ENCODE measurements at regions not wholly inside any gene's neighbourhood (a gene's known extent, or its start where the extent isn't known, plus 50 kb on each side); places are given as distances from the start of the nearest gene placed in this dataset.

GRCh38 chr3:141422961-141423582, 54.8 kb downstream of the ZBTB38 start:
- Histone ChIP-seq H3K27ac (no peak overlapping the region), H3K27me3 (no peaks in the 10 kb centered on the region), H3K9me3 (no peaks in the 10 kb centered on the region), H3K4me1 (ENCODE audit: insufficient read depth) (peaks cover 21% of the 10 kb centered on the region), H3K4me3 (no peak overlapping the region), H3K36me3 (no peaks in the 10 kb centered on the region)
- no peak for DNase-seq
- WGBS, 3 donors = 55 to 65% (median 56%) methylated on average over 6 of the region's 6 CpGs
- TF ChIP-seq CTCF (IDR thresholded peaks at IDR 0.05) (no peak), EP300 (IDR thresholded peaks at IDR 0.05) (no peak), POLR2A (IDR thresholded peaks at IDR 0.05) (no peak)
- intact Hi-C loops (cut with DNase I) = no loop called here

GRCh38 chr3:141425523-141426233, 57.4 kb downstream of the ZBTB38 start:
- peaks cover 22% of the 10 kb centered on the region for H3K4me1 ChIP-seq (ENCODE audit: insufficient read depth)
- 72 to 77% (median 75%) methylated on average over 6 of the region's 6 CpGs for WGBS, 3 donors
- no peak for TF ChIP-seq POLR2A (IDR thresholded peaks at IDR 0.05)
- TF ChIP-seq CTCF (IDR thresholded peaks at IDR 0.05) = no peak
- no peak for TF ChIP-seq EP300 (IDR thresholded peaks at IDR 0.05)

DNA sequence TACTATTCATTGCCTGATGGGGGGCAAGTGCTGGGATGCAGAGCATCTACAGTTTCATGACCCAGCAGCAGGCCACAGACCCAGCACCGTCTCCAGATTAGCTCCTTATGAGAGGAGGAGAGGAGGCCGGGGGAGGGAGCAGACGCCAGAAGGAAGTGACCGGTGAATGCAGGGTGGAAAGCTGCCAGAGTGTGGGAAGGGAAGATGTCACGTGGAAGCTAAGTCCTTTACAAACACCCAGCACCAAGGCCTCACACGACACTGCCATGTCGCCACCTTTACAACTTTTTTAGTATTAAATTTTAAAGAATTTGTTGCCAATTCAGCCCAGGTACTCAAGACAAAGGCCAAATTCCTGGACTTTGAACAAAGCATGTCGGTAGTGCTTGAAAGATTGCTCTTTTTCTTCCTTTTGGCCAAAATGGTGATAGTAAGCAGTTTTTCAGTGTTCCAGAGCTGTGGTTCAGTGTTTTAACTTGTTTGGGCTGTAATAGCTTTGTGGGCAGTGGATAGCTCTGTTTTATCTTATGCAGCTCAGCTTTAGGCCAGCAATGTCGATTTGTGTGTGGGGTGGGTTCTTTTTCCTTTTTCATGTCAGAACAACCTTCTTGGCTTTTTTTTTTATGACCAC, 58.2 kb downstream of the ZBTB38 start:
- intact Hi-C loops (cut with DNase I) = no loop called here
- peak; percentile 84 to 90 (median 87) for DNase-seq
- Histone ChIP-seq H3K36me3 (no peaks in the 10 kb centered on the region), H3K9me3 (no peaks in the 10 kb centered on the region), H3K27ac (peak overlapping the region in 1 of 2 donors; percentile 43), H3K4me3 (no peak overlapping the region), H3K4me1 (ENCODE audit: insufficient read depth) (peaks cover 22% of the 10 kb centered on the region), H3K27me3 (no peaks in the 10 kb centered on the region)
- no peak for TF ChIP-seq POLR2A (IDR thresholded peaks at IDR 0.05)
- TF ChIP-seq EP300 (IDR thresholded peaks at IDR 0.05) = no peak
- WGBS, 3 donors = 6 to 10% (median 6%) methylated on average over 9 of the region's 9 CpGs

More at GRCh38 chr3:141425523-141426233, 57.4 kb downstream of the ZBTB38 start:
- intact Hi-C loops (cut with DNase I) = no loop called here
- Histone ChIP-seq H3K4me3 (no peak overlapping the region), H3K36me3 (no peaks in the 10 kb centered on the region), H3K27ac (peak overlapping the region in 1 of 2 donors; percentile 43), H3K9me3 (no peaks in the 10 kb centered on the region), H3K27me3 (no peaks in the 10 kb centered on the region)
- no peak for DNase-seq

DNA sequence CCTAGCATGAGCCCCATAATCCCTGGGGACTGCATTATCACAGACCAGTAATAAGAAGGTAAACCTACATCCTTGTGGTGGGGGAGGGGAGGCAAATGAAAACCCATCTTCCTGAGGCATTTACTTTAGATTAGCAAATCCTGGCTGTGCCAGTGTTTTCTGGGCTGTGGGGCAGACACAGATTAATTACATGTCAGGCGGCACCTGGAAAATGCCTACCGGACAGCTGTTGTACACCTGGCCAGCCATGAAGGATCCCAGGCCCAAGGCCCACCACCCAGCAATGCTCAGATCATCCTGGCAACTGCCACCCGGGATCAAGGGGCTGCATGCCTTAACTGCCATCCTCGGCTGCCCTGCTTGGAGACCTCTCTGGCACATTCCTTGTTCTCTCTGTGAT, 59.1 kb upstream of the RASA2 start:
- H3K4me1 ChIP-seq (ENCODE audit: insufficient read depth) = peaks cover 17% of the 10 kb centered on the region

More for the DNA sequence above, 59.1 kb upstream of the RASA2 start:
- no peak for DNase-seq
- H3K27ac ChIP-seq = no peak overlapping the region
- no peaks in the 10 kb centered on the region for H3K9me3 ChIP-seq
- intact Hi-C loops (cut with DNase I) = no loop called here
- TF ChIP-seq CTCF (IDR thresholded peaks at IDR 0.05) (no peak), POLR2A (IDR thresholded peaks at IDR 0.05) (no peak), EP300 (IDR thresholded peaks at IDR 0.05) (no peak)
- H3K27me3 ChIP-seq = no peaks in the 10 kb centered on the region
- H3K4me3 ChIP-seq = no peak overlapping the region
- 85 to 87% (median 85%) methylated on average over 3 to 4 of the region's 4 CpGs for WGBS, 3 donors
- H3K36me3 ChIP-seq = no peaks in the 10 kb centered on the region

All from ovary (tissue), 7 donors.